ENCODE measurements at regions not wholly inside any gene's neighbourhood (a gene's known extent, or its start where the extent isn't known, plus 50 kb on each side); places are given as distances from the start of the nearest gene placed in this dataset.
A peak's percentile ranks its signal among the peaks of the same experiment; 100 is the strongest.

GRCh38 chr9:117490199-117490598, 75.3 kb upstream of the ASTN2 start:
- DNase-seq (ENCODE audit: low read depth in 4 of 4, low spot score in 3 of 4) = no peak

GRCh38 chr9:117488659-117489058, 73.8 kb upstream of the ASTN2 start:
- no peak for DNase-seq (ENCODE audit: low read depth in 4 of 4, low spot score in 3 of 4)

GRCh38 chr9:117487555-117488175, 72.8 kb upstream of the ASTN2 start:
- DNase-seq (ENCODE audit: low read depth in 4 of 4, low spot score in 3 of 4) = peak; percentile 41 to 58 (median 52)

GRCh38 chr9:117486426-117486825, 71.6 kb upstream of the ASTN2 start:
- DNase-seq (ENCODE audit: low read depth in 4 of 4, low spot score in 3 of 4) = no peak

- DNase-seq (ENCODE audit: low read depth in 4 of 4, low spot score in 3 of 4) = no peak
These were observed 70.3 kb upstream of the ASTN2 start for GRCh38 chr9:117485176-117485575.

- no peak for DNase-seq (ENCODE audit: low read depth in 4 of 4, low spot score in 3 of 4)
These were observed 65.9 kb upstream of the ASTN2 start for GRCh38 chr9:117480729-117481128.

GRCh38 chr9:117480253-117480652, 65.4 kb upstream of the ASTN2 start:
- DNase-seq (ENCODE audit: low read depth in 4 of 4, low spot score in 3 of 4) = no peak

GRCh38 chr9:117473293-117473692, 58.4 kb upstream of the ASTN2 start:
- DNase-seq (ENCODE audit: low read depth in 4 of 4, low spot score in 3 of 4) = no peak

GRCh38 chr9:117470902-117471301, 56.0 kb upstream of the ASTN2 start:
- DNase-seq (ENCODE audit: low read depth in 4 of 4, low spot score in 3 of 4) = no peak

- no peak for DNase-seq (ENCODE audit: low read depth in 4 of 4, low spot score in 3 of 4)
These were observed 55.6 kb upstream of the ASTN2 start for GRCh38 chr9:117470455-117470854.

GRCh38 chr9:117466111-117466510, 51.3 kb upstream of the ASTN2 start:
- no peak for DNase-seq (ENCODE audit: low read depth in 4 of 4, low spot score in 3 of 4)

- DNase-seq (ENCODE audit: low read depth in 4 of 4, low spot score in 3 of 4) = no peak
These were observed 50.8 kb upstream of the ASTN2 start for GRCh38 chr9:117465706-117466105.

GRCh38 chr9:117464941-117465616, 50.2 kb upstream of the ASTN2 start:
- no peak for DNase-seq (ENCODE audit: low read depth in 4 of 4, low spot score in 3 of 4)

Data from left renal pelvis (tissue), 4 donors.